ENCODE measurements at regions not wholly inside any gene's neighbourhood (a gene's known extent, or its start where the extent isn't known, plus 50 kb on each side); places are given as distances from the start of the nearest gene placed in this dataset.

- TF ChIP-seq, protein P1, sequence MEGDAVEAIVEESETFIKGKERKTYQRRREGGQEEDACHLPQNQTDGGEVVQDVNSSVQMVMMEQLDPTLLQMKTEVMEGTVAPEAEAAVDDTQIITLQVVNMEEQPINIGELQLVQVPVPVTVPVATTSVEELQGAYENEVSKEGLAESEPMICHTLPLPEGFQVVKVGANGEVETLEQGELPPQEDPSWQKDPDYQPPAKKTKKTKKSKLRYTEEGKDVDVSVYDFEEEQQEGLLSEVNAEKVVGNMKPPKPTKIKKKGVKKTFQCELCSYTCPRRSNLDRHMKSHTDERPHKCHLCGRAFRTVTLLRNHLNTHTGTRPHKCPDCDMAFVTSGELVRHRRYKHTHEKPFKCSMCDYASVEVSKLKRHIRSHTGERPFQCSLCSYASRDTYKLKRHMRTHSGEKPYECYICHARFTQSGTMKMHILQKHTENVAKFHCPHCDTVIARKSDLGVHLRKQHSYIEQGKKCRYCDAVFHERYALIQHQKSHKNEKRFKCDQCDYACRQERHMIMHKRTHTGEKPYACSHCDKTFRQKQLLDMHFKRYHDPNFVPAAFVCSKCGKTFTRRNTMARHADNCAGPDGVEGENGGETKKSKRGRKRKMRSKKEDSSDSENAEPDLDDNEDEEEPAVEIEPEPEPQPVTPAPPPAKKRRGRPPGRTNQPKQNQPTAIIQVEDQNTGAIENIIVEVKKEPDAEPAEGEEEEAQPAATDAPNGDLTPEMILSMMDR (tag by site-specific recombination; IDR thresholded peaks at IDR 0.05): no peak
- TF ChIP-seq REST (tag by site-specific recombination; IDR thresholded peaks at IDR 0.05) (no peak), ZNF138 (tag by site-specific recombination; IDR thresholded peaks at IDR 0.05; ENCODE audit: borderline replicate concordance) (no peak), SETDB1 (IDR thresholded peaks at IDR 0.05; ENCODE audit: insufficient read length, low read length) (no peak)
- TF ChIP-seq, protein P2, sequence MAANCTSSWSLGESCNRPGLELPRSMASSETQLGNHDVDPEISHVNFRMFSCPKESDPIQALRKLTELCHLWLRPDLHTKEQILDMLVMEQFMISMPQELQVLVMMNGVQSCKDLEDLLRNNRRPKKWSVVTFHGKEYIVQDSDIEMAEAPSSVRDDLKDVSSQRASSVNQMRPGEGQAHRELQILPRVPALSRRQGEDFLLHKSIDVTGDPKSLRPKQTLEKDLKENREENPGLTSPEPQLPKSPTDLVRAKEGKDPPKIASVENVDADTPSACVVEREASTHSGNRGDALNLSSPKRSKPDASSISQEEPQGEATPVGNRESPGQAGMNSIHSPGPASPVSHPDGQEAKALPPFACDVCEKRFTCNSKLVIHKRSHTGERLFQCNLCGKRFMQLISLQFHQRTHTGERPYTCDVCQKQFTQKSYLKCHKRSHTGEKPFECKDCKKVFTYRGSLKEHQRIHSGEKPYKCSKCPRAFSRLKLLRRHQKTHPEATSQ (tag by site-specific recombination; IDR thresholded peaks at IDR 0.05): no peak
- TF ChIP-seq, protein P3, sequence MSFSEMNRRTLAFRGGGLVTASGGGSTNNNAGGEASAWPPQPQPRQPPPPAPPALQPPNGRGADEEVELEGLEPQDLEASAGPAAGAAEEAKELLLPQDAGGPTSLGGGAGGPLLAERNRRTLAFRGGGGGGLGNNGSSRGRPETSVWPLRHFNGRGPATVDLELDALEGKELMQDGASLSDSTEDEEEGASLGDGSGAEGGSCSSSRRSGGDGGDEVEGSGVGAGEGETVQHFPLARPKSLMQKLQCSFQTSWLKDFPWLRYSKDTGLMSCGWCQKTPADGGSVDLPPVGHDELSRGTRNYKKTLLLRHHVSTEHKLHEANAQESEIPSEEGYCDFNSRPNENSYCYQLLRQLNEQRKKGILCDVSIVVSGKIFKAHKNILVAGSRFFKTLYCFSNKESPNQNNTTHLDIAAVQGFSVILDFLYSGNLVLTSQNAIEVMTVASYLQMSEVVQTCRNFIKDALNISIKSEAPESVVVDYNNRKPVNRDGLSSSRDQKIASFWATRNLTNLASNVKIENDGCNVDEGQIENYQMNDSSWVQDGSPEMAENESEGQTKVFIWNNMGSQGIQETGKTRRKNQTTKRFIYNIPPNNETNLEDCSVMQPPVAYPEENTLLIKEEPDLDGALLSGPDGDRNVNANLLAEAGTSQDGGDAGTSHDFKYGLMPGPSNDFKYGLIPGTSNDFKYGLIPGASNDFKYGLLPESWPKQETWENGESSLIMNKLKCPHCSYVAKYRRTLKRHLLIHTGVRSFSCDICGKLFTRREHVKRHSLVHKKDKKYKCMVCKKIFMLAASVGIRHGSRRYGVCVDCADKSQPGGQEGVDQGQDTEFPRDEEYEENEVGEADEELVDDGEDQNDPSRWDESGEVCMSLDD (tag by site-specific recombination; IDR thresholded peaks at IDR 0.05): no peak
- TF ChIP-seq, protein P4, sequence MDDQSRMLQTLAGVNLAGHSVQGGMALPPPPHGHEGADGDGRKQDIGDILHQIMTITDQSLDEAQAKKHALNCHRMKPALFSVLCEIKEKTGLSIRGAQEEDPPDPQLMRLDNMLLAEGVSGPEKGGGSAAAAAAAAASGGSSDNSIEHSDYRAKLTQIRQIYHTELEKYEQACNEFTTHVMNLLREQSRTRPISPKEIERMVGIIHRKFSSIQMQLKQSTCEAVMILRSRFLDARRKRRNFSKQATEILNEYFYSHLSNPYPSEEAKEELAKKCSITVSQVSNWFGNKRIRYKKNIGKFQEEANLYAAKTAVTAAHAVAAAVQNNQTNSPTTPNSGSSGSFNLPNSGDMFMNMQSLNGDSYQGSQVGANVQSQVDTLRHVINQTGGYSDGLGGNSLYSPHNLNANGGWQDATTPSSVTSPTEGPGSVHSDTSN (CRISPR knock-in tag; IDR thresholded peaks at IDR 0.05): no peak
Measured at GRCh38 chr14:97053941-97054340, 256.8 kb downstream of the VRK1 start.
